Erythroblast (primary cell): ENCODE measurements at regions not wholly inside any gene's neighbourhood (a gene's known extent, or its start where the extent isn't known, plus 50 kb on each side); places are given as distances from the start of the nearest gene placed in this dataset.

Experiments used
- GATA1 ChIP-seq: IDR thresholded peaks from 2 replicates; pipeline ENCODE4 v1.6.1; 2011; ENCODE audit warnings: low read depth, mild to moderate bottlenecking, control low read depth, low read length, moderate library complexity
- POLR2A ChIP-seq: IDR thresholded peaks from 2 replicates; pipeline ENCODE4 v1.6.1; 2011; ENCODE audit warnings: mild to moderate bottlenecking, low read length

DNA sequence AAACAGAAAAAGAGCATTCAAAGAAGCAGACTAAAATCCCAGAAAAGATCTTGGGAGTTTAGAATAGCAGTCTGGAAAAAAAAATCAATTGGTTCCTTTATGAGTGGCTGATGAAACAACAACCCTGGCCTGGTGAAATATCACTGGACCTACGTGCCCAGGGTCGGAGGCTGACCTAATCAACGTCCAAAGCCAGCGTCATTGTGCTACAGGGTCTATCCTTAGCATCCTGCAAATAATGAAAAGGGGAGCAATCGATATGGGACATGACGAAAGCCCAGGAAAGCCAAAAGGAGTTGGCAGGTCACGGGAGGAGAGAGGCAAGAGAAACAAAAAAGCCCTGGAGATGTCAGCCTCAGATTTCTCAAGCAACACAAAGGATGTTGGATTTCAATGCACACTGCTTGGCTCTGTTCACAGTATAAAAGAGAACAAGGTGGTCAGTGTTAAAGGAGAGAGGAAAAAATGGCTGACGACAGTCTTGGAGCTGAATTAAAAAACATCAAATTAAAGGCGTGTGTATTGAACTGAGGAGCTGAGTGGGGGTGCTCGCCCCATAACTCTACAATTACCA is 148.8 kb downstream of the BLID start:
- TF ChIP-seq POLR2A (no peak), GATA1 (no peak)
